Tibial nerve (tissue), 3 donors: ENCODE measurements at regions not wholly inside any gene's neighbourhood (a gene's known extent, or its start where the extent isn't known, plus 50 kb on each side); places are given as distances from the start of the nearest gene placed in this dataset.

ENCODE experiments used
- CTCF ChIP-seq, 5 experiments: fragments of 200-600 bp in 3 of 5; fragments of 450-650 bp in 2 of 5; sonication (generic) in 3 of 5; IDR thresholded peaks; one replicate each; pipeline ENCODE4 v1.5.1; 2016 to 2019; ENCODE audit warnings: antibody characterized with exemption in 5 of 5, mild to moderate bottlenecking in 3 of 5, moderate library complexity in 2 of 5
- POLR2A ChIP-seq, 2 donors: fragments of 450-650 bp; IDR thresholded peaks; one replicate each; pipeline ENCODE4 v1.6.1; 2017; ENCODE audit warnings: antibody characterized with exemption in 2 of 2, mild to moderate bottlenecking in 2 of 2, moderate library complexity in 2 of 2

- TF ChIP-seq POLR2A (IDR thresholded peaks at IDR 0.05) (no peak), CTCF (IDR thresholded peaks at IDR 0.05) (no peak)
Observed at GRCh38 chr4:132506568-132506967, 642.5 kb upstream of the PCDH10 start.
